IPS-18c (cell line): ENCODE measurements at regions not wholly inside any gene's neighbourhood (a gene's known extent, or its start where the extent isn't known, plus 50 kb on each side); places are given as distances from the start of the nearest gene placed in this dataset.
"Not testable (repeated sequence)": the region's sequence is repeated elsewhere in the genome, so short reads cannot be mapped to it uniquely, and the experiment has no call there.

Experiments
- H3K4me3 ChIP-seq: 2 replicates; pipeline ENCODE4 v1.7.0; 2013; ENCODE audit warnings: low read depth, mild to moderate bottlenecking, low read length, moderate library complexity; ENCODE audit not compliant: insufficient read depth
- H3K9me3 ChIP-seq: one replicate; pipeline ENCODE4 v1.6.1; 2013; ENCODE audit warnings: mild to moderate bottlenecking, low read length, moderate library complexity; ENCODE audit not compliant: control insufficient read depth, insufficient read depth

DNA sequence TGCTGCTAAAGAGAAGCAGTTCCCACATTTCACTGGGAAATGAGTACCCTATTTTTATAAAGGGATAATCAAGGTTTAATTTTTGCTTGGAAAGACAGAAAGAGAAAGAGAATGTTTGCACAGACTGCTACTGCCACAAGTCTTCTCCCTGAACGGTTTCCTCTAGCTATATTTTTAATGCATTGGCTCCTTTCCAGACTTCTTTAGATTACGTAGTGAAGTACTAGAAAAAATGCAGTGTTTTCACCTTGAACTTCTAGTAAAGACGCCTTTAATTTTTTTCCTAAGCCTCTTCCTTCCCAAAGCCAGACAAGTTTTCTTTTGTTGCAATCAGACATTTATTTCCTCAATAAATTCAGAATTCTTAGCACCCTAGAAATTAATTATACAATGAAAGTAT lies 248.3 kb upstream of the CCDC54 start:
- no peak overlapping the region for H3K4me3 ChIP-seq
- no peaks in the 10 kb centered on the region for H3K9me3 ChIP-seq

DNA sequence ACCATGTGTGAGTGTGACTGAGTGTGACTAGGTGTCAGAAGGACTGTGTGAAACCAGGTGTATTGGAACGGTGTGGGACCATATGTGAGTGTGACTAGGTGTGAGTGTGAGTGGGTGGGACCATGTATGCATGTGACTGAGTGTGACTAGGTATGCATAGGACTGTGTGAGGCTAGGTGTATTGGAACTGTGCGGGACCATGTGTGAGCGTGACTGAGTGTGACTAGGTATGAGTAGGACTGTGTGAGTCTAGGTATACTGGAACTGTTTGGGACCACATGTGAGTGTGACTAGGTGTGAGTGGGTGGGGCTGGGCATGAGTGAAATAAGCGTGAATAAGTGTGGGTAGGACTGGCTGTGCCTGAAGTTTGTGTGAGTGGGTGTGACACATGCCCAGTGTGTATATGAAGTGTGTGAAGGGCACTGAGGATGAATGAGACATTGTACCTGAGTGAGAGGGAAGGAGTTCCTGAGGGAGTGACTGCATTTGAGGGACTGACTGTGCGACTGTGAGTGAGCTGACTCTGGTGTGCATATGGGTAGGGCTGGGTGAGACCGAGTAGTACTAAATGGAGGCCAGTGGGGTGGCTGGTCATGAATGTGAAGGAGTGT lies 247.0 kb upstream of the CCDC54 start:
- H3K4me3 ChIP-seq, result no peak overlapping the region
- no peaks in the 10 kb centered on the region for H3K9me3 ChIP-seq

DNA sequence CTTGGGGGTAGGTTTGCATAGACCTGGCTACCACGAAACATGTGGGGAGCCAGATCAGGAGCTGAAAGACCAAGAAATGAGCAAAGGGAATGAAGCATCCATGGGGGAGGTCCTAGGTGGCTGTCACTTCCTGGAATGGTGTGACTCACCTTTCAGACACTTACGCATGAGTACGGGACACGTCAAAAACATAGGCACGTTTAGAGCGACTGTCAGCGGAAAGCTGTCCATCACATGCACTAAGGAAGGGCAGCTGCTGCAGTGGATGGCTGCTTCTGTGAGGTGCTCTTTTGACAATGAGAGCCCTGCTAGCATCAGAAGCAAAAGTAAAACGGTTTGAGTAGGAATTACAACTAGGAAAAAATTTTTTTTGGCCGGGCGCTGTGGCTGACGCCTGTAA lies 244.6 kb upstream of the CCDC54 start:
- Histone ChIP-seq H3K9me3 (no peaks in the 10 kb centered on the region), H3K4me3 (no peak overlapping the region)

GRCh38 chr3:107133891-107134290 lies 243.3 kb upstream of the CCDC54 start:
- Histone ChIP-seq H3K4me3 (no peak overlapping the region), H3K9me3 (no peaks in the 10 kb centered on the region)

DNA sequence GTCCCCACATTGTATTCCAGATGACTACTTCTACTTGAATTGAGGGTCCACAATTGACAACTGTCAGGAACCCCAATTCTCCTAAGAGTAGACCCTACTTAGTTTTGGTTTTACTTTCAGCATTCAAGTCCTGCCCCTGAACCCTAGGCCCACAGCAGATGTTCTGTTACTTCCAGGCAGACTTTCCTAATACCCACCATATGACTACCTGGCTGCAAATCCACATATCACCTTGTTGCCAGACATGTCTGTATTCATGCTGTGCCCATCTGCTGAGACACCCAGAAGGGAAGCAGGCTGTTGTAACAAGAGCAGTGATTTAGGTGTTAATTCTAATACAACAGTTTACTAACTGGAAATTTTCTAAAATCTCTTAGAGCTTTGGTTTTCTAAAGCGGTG lies 235.1 kb upstream of the CCDC54 start:
- no peak overlapping the region for H3K4me3 ChIP-seq

DNA sequence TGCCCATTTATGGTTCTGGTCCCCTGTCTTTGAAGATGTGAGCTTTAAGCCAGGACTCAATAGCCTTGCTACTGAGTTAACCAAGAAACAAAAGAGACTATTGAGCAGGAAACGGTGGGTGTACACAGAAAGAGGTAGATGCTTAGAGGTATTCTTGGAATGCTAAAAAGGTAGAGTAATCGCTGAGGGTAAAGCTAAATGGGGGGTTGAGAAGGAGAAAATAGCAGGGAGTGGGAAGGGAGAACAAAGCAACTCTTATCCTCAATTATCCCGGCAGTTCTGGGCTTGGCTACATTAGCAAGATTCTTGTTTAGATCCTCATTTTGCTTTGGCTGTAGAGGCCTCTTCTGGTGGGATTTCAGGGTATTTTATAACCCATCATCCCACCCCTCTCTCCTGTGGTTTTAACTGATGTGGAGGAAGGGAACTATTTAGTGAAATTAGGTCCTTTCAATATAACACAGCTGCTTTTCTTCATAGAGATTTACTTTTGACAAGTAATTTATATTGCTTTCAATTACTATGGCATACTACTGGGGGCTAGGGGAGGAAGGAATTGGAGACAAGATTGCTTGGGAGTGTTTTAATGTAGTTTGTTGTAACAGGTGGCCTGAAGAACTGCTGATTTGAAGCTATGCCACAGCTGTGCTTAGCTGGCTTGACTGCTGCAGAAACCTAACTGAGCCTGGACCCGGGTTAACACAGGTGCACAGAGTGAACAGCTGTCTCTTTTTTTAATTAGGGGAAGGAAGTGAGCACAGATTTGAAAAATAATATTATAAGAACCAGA lies 234.3 kb upstream of the CCDC54 start:
- H3K9me3 ChIP-seq, result no peaks in the 10 kb centered on the region
- H3K4me3 ChIP-seq, result no peak overlapping the region

More for the DNA sequence above, 235.1 kb upstream of the CCDC54 start:
- no peaks in the 10 kb centered on the region for H3K9me3 ChIP-seq

- no peaks in the 10 kb centered on the region for H3K9me3 ChIP-seq
- no peak overlapping the region for H3K4me3 ChIP-seq
Observed at GRCh38 chr3:107150675-107151074, 226.6 kb upstream of the CCDC54 start.

DNA sequence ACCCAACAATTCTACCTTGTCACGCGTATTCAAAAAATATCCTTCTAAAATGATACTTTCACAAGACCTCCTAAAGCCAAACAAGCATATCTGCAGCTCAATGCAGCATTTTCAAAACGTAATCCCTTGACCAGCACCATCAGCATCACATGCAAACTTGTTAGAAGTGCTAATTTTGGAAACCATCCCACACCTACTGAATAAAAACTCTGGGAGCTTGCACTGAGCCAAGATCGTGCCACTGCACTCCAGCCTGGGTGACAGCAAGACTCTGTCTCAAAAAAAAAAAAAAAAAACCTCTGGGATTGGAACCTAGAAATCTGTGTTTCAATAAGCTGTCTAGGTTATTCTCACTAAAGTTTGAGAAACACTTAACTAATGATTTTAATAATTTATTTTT lies 223.3 kb upstream of the CCDC54 start:
- H3K9me3 ChIP-seq, result peaks cover 2% of the 10 kb centered on the region
- H3K4me3 ChIP-seq, result no peak overlapping the region

DNA sequence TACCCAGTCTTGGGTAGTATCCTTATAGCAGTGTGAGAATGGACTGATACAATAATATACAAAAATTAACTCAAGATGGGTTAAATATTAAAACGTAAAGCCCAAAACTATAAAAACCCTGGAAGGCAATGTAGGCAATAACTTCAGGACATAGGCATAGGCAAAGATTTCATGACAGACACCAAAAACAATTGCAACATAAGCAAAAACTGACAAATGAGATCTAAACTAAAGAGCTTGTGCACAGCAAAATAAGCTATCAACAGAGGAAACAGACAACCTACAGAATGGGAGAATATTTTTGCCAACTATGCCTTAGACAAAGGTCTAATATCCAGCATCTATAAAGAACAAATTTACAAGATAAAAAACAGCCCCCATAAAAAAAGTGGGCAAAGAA lies 204.8 kb upstream of the CCDC54 start:
- no peak overlapping the region for H3K4me3 ChIP-seq
- peaks cover 6% of the 10 kb centered on the region for H3K9me3 ChIP-seq

DNA sequence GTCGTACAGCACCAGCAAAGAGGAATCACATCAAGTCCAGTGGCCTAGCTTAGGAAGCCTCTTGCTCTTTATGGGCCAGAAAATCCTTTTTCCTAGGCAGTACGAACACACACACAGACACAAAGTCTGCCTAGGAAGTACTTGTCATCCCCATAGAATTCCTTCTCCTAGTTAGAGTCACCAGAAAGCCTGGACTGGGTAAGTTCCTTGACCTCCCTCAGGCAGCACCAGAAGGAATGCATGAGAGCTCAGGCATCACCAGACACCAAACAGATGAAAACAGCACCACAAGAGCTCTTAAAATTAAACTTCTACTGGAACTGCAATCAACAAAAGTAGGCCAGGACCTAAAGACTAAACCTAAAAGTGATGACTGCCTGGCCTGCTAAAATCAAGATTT lies 192.9 kb upstream of the CCDC54 start:
- no peak overlapping the region for H3K4me3 ChIP-seq
- no peaks in the 10 kb centered on the region for H3K9me3 ChIP-seq

DNA sequence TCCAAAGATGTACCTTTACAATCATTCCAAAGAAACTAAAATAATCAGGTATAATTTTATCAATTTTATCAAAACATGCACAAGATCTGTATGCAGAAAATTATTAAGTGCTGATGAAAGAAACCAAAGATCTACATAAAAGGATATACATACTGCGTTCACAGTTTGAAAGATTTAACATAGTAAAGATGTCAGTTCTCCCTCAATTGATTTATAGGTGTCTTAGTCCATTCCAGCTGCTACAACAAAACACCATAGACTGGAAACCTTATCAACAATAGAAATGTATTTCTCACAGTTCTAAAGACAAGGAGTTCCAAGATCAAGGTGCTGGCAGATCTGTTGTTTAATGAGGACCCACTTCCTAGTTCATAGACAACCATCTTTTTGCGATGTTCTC lies 189.0 kb upstream of the CCDC54 start:
- Histone ChIP-seq H3K4me3 (no peak overlapping the region), H3K9me3 (no peaks in the 10 kb centered on the region)

DNA sequence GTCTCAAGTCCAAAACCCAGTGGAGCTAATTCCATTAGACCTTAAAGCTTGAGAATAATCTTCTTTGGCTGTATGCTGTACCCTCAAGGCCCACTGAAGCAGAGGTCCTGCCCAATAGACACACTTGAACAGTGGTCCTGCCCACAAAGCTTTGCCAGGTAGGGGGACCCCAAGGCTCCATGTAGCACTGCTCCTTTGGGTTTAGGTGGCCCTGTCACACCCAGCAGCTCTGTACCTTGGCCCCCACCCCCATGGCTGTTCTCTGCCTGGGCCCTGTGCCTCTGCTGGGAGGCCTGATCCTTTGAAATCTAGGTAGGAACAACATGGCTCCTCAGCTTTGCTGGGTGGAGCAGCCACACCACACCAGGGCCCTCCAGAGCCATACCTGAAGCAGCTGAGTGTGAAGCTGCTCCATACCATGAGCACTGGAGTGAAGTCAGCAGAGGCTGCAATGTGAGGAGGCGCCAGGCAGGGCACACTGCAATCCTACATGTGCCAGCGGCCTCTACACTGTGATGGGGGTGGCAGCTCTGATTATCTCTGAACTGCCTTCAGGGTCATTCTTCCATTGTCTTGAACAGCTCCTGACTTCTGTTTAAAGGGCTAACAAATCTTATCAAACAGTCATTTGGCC lies 188.0 kb upstream of the CCDC54 start:
- no peaks in the 10 kb centered on the region for H3K9me3 ChIP-seq
- H3K4me3 ChIP-seq, result no peak overlapping the region

GRCh38 chr3:107193116-107193515 lies 184.1 kb upstream of the CCDC54 start:
- no peaks in the 10 kb centered on the region for H3K9me3 ChIP-seq

GRCh38 chr3:107198581-107199181 lies 178.6 kb upstream of the CCDC54 start:
- no peaks in the 10 kb centered on the region for H3K9me3 ChIP-seq

More at GRCh38 chr3:107193116-107193515, 184.1 kb upstream of the CCDC54 start:
- H3K4me3 ChIP-seq, result no peak overlapping the region

DNA sequence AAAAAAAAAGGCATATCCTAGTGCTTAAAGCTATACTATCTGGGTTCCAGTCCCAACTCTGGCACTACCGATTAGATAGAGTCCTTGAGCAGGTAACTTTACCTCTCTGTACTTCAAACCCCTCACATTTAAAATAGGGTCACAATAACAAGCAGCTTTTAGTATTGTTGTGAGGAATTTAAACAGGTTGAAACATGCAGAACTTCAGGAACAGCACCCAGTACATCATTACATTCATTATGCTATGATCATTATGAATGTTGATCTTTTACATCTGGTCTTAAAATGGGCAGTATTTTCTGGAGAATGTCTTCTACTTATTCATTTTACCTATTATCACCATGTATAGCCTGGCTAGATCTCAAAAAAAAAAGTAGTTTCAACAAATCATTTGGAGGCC lies 176.1 kb upstream of the CCDC54 start:
- H3K9me3 ChIP-seq, result no peaks in the 10 kb centered on the region
- no peak overlapping the region for H3K4me3 ChIP-seq

More at GRCh38 chr3:107198581-107199181, 178.6 kb upstream of the CCDC54 start:
- no peak overlapping the region for H3K4me3 ChIP-seq

- not testable (repeated sequence) for H3K4me3 ChIP-seq, H3K9me3 ChIP-seq
Observed at GRCh38 chr3:107202885-107203284, 174.4 kb upstream of the CCDC54 start.

GRCh38 chr3:107204121-107204520 lies 173.1 kb upstream of the CCDC54 start:
- no peaks in the 10 kb centered on the region for H3K9me3 ChIP-seq

GRCh38 chr3:107205358-107205757 lies 171.9 kb upstream of the CCDC54 start:
- H3K9me3 ChIP-seq, result no peaks in the 10 kb centered on the region
- no peak overlapping the region for H3K4me3 ChIP-seq

More at GRCh38 chr3:107204121-107204520, 173.1 kb upstream of the CCDC54 start:
- no peak overlapping the region for H3K4me3 ChIP-seq
